ENCODE measurements at regions not wholly inside any gene's neighbourhood (a gene's known extent, or its start where the extent isn't known, plus 50 kb on each side); places are given as distances from the start of the nearest gene placed in this dataset.

DNA sequence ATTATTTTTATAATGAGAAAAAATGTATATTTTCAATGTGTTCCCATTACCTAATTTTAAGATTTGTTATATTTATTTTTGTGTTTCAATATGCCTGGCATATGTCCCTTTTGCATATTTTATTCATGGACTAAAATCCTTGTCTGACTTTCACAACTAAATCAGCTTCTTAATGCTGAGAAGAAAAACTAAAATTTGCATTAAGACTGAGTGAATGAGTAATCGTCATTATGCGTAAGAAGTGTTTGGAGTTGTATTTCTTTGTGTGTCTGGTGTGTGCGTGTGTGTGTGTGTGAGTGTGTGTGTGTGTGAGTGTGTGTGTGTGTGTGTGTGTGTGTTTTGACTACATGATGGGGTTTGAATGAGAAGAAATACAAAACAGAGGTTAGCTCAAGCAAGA, 201.7 kb upstream of the SP8 start:
- H3K9me3 ChIP-seq (ENCODE audit: control insufficient read depth in 1 of 2, insufficient read depth in 1 of 2, low read length in 2 of 2) = peaks cover 0 to 4% of the 10 kb centered on the region in 2 experiments
- DNase-seq (no peak), ATAC-seq (ENCODE audit: poor library complexity) (no peak)
- no peak overlapping the region for H3K4me3 ChIP-seq (ENCODE audit: low read length)
- ChIA-PET CTCF (no interaction called here), POLR2A (no interaction called here)
- TF ChIP-seq, protein P1, sequence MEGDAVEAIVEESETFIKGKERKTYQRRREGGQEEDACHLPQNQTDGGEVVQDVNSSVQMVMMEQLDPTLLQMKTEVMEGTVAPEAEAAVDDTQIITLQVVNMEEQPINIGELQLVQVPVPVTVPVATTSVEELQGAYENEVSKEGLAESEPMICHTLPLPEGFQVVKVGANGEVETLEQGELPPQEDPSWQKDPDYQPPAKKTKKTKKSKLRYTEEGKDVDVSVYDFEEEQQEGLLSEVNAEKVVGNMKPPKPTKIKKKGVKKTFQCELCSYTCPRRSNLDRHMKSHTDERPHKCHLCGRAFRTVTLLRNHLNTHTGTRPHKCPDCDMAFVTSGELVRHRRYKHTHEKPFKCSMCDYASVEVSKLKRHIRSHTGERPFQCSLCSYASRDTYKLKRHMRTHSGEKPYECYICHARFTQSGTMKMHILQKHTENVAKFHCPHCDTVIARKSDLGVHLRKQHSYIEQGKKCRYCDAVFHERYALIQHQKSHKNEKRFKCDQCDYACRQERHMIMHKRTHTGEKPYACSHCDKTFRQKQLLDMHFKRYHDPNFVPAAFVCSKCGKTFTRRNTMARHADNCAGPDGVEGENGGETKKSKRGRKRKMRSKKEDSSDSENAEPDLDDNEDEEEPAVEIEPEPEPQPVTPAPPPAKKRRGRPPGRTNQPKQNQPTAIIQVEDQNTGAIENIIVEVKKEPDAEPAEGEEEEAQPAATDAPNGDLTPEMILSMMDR (IDR thresholded peaks at IDR 0.05) = no peak
- H3K4me3 Mint-ChIP-seq = no peak overlapping the region
- H3K27me3 ChIP-seq (ENCODE audit: control insufficient read depth in 1 of 2, insufficient read depth in 2 of 2, low read length in 2 of 2) = no peaks in the 10 kb centered on the region
- intact Hi-C loops (cut with DNase I, micrococcal nuclease) = no loop called here
- no peaks in the 10 kb centered on the region for H3K4me1 ChIP-seq (ENCODE audit: insufficient read depth, low read length)
- no peaks in the 10 kb centered on the region for H3K36me3 Mint-ChIP-seq (ENCODE audit: low read depth)
- peaks cover 5% of the 10 kb centered on the region for H3K27me3 Mint-ChIP-seq
- H3K4me1 Mint-ChIP-seq (ENCODE audit: low read depth) = no peaks in the 10 kb centered on the region
- no peak overlapping the region for H3K27ac Mint-ChIP-seq
- no peaks in the 10 kb centered on the region for H3K36me3 ChIP-seq (ENCODE audit: insufficient read depth, low read length)
- H3K27ac ChIP-seq (ENCODE audit: low read depth in 1 of 2, low read length in 2 of 2) = no peak overlapping the region
- H3K9me3 Mint-ChIP-seq = no peaks in the 10 kb centered on the region

DNA sequence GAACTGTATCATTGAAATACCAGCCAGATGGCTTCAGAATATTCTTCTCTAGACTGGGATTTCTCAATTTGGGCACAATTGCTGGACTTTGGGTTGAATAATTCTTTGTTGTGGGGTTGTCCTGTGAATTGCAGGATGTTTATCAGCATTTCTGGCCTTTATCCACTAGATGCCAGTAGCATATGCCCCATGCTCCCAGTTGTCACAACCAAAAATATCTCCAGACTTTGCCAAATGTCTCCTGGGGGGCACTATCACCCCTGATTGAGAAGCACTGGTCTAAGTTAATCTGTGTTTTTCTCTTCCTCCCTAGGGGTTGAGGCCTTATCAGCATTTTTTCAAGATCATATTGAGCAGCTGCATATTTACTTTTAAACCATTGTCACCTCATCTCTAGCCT, 204.9 kb upstream of the SP8 start:
- Mint-ChIP-seq H3K4me3 (no peak overlapping the region), H3K9me3 (no peaks in the 10 kb centered on the region), H3K27me3 (peaks cover 5% of the 10 kb centered on the region), H3K36me3 (ENCODE audit: low read depth) (no peaks in the 10 kb centered on the region), H3K4me1 (ENCODE audit: low read depth) (no peaks in the 10 kb centered on the region), H3K27ac (no peak overlapping the region)
- ATAC-seq (ENCODE audit: poor library complexity) (no peak), DNase-seq (no peak)
- POLR2A ChIA-PET = no interaction called here
- H3K27ac ChIP-seq (ENCODE audit: low read depth in 1 of 2, low read length in 2 of 2) = no peak overlapping the region
- no peaks in the 10 kb centered on the region for H3K4me1 ChIP-seq (ENCODE audit: insufficient read depth, low read length)
- intact Hi-C loops (cut with DNase I, micrococcal nuclease) = no loop called here
- H3K9me3 ChIP-seq (ENCODE audit: control insufficient read depth in 1 of 2, insufficient read depth in 1 of 2, low read length in 2 of 2) = no peaks in the 10 kb centered on the region
- H3K27me3 ChIP-seq (ENCODE audit: control insufficient read depth in 1 of 2, insufficient read depth in 2 of 2, low read length in 2 of 2) = no peaks in the 10 kb centered on the region
- no peak overlapping the region for H3K4me3 ChIP-seq (ENCODE audit: low read length)
- TF ChIP-seq, protein P1 (IDR thresholded peaks at IDR 0.05) = no peak
- no peaks in the 10 kb centered on the region for H3K36me3 ChIP-seq (ENCODE audit: insufficient read depth, low read length)
- CTCF ChIA-PET = no interaction called here

DNA sequence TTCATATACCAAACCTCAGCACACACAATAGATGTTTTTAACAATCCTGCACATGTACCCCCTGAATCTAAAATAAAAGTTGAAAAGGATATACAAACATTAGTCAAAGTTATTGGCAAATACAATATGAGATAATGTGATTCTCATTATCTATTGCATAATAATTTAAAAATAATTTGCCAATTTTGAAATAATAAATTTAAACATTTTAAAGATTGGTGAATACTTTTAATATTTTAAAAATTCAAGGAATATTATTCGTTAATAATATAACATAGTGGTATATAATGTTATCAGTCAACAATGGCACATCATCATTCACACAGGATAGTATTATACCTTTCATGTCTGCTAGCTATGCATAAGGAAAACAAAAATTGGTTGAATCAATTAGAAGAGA, 207.0 kb upstream of the SP8 start:
- Mint-ChIP-seq H3K27me3 (no peaks in the 10 kb centered on the region), H3K4me1 (ENCODE audit: low read depth) (no peaks in the 10 kb centered on the region), H3K27ac (no peak overlapping the region), H3K36me3 (ENCODE audit: low read depth) (no peaks in the 10 kb centered on the region), H3K9me3 (peaks cover 4% of the 10 kb centered on the region), H3K4me3 (no peak overlapping the region)
- intact Hi-C loops (cut with DNase I, micrococcal nuclease) = no loop called here
- ChIA-PET CTCF (no interaction called here), POLR2A (no interaction called here)
- H3K27me3 ChIP-seq (ENCODE audit: control insufficient read depth in 1 of 2, insufficient read depth in 2 of 2, low read length in 2 of 2) = no peaks in the 10 kb centered on the region
- no peak overlapping the region for H3K27ac ChIP-seq (ENCODE audit: low read depth in 1 of 2, low read length in 2 of 2)
- no peaks in the 10 kb centered on the region for H3K36me3 ChIP-seq (ENCODE audit: insufficient read depth, low read length)
- DNase-seq (no peak), ATAC-seq (ENCODE audit: poor library complexity) (no peak)
- H3K4me3 ChIP-seq (ENCODE audit: low read length) = no peak overlapping the region
- H3K4me1 ChIP-seq (ENCODE audit: insufficient read depth, low read length) = no peaks in the 10 kb centered on the region
- TF ChIP-seq, protein P1 (IDR thresholded peaks at IDR 0.05) = no peak
- no peaks in the 10 kb centered on the region for H3K9me3 ChIP-seq (ENCODE audit: control insufficient read depth in 1 of 2, insufficient read depth in 1 of 2, low read length in 2 of 2)
